HG03520 (cell line): ENCODE measurements at regions not wholly inside any gene's neighbourhood (a gene's known extent, or its start where the extent isn't known, plus 50 kb on each side); places are given as distances from the start of the nearest gene placed in this dataset.

Experiments used
- ATAC-seq: cut with Tn5 transposase; IDR thresholded peaks from one replicate; pipeline ENCODE4 v1.9.1; 2021; ENCODE audit warnings: mild to moderate bottlenecking, moderate library complexity; ENCODE audit not compliant: unreplicated experiment

GRCh38 chr13:99617474-99618255 is 116.4 kb downstream of the TM9SF2 start:
- ATAC-seq: peak; percentile 76

- no peak for ATAC-seq
These were observed 113.2 kb downstream of the TM9SF2 start for GRCh38 chr13:99614465-99614885.
